GM10266 (cell line): ENCODE measurements at regions not wholly inside any gene's neighbourhood (a gene's known extent, or its start where the extent isn't known, plus 50 kb on each side); places are given as distances from the start of the nearest gene placed in this dataset.

Experiments used
- DNase-seq: peaks from one replicate; pipeline ENCODE4 v3.0.0; 2012; ENCODE audit errors: extremely low spot score
- CTCF ChIP-seq: IDR thresholded peaks from 2 replicates; pipeline ENCODE4 v1.5.1; 2012; ENCODE audit warnings: mild to moderate bottlenecking, low read depth; ENCODE audit not compliant: control insufficient read depth, insufficient read depth; ENCODE audit errors: missing control alignments

GRCh38 chr3:182583545-182583944 lies 209.8 kb upstream of the ATP11B start:
- no peak for DNase-seq
- no peak for TF ChIP-seq CTCF

GRCh38 chr3:182585532-182586150 lies 207.7 kb upstream of the ATP11B start:
- no peak for TF ChIP-seq CTCF
- DNase-seq, result no peak

GRCh38 chr3:182592747-182593146 lies 200.6 kb upstream of the ATP11B start:
- no peak for TF ChIP-seq CTCF

GRCh38 chr3:182596676-182597410 lies 196.5 kb upstream of the ATP11B start:
- no peak for DNase-seq
- no peak for TF ChIP-seq CTCF

More at GRCh38 chr3:182592747-182593146, 200.6 kb upstream of the ATP11B start:
- no peak for DNase-seq

GRCh38 chr3:182597621-182598041 lies 195.7 kb upstream of the ATP11B start:
- TF ChIP-seq CTCF, result no peak
- no peak for DNase-seq

GRCh38 chr3:182601597-182601996 lies 191.7 kb upstream of the ATP11B start:
- TF ChIP-seq CTCF, result no peak
- DNase-seq, result no peak

- no peak for TF ChIP-seq CTCF
- DNase-seq, result no peak
Measured at GRCh38 chr3:182603501-182603900, 189.8 kb upstream of the ATP11B start.
